ENCODE measurements at regions not wholly inside any gene's neighbourhood (a gene's known extent, or its start where the extent isn't known, plus 50 kb on each side); places are given as distances from the start of the nearest gene placed in this dataset.

- peak; percentile 13 to 42 for DNase-seq (ENCODE audit: low read depth in 2 of 2)
Measured at GRCh38 chr14:54127526-54127925, 170.9 kb upstream of the BMP4 start.

- DNase-seq (ENCODE audit: low read depth in 2 of 2), result no peak
Measured at GRCh38 chr14:54129850-54130640, 173.4 kb upstream of the BMP4 start.

- DNase-seq (ENCODE audit: low read depth in 2 of 2), result no peak
Measured at GRCh38 chr14:54132496-54132895, 175.9 kb upstream of the BMP4 start.

GRCh38 chr14:54133896-54134295, 177.3 kb upstream of the BMP4 start:
- DNase-seq (ENCODE audit: low read depth in 2 of 2), result no peak

GRCh38 chr14:54135804-54136280, 179.2 kb upstream of the BMP4 start:
- no peak for DNase-seq (ENCODE audit: low read depth in 2 of 2)

GRCh38 chr14:54136894-54137613, 180.4 kb upstream of the BMP4 start:
- no peak for DNase-seq (ENCODE audit: low read depth in 2 of 2)

GRCh38 chr14:54137614-54137961, 181.0 kb upstream of the BMP4 start:
- no peak for DNase-seq (ENCODE audit: low read depth in 2 of 2)

GRCh38 chr14:54138024-54138353, 181.4 kb upstream of the BMP4 start:
- DNase-seq (ENCODE audit: low read depth in 2 of 2), result no peak

GRCh38 chr14:54138354-54139038, 181.9 kb upstream of the BMP4 start:
- peak in 1 of 2 donors; percentile 7 for DNase-seq (ENCODE audit: low read depth in 2 of 2)

- DNase-seq (ENCODE audit: low read depth in 2 of 2), result no peak
Measured at GRCh38 chr14:54140551-54140950, 183.9 kb upstream of the BMP4 start.

- no peak for DNase-seq (ENCODE audit: low read depth in 2 of 2)
Measured at GRCh38 chr14:54146601-54147000, 190.0 kb upstream of the BMP4 start.

- DNase-seq (ENCODE audit: low read depth in 2 of 2), result peak; percentile 45 to 98
Measured at GRCh38 chr14:54147282-54147681, 190.7 kb upstream of the BMP4 start.

GRCh38 chr14:54147758-54148157, 191.1 kb upstream of the BMP4 start:
- DNase-seq (ENCODE audit: low read depth in 2 of 2), result no peak

- peak in 1 of 2 donors; percentile 44 for DNase-seq (ENCODE audit: low read depth in 2 of 2)
Measured at GRCh38 chr14:54148251-54148650, 191.6 kb upstream of the BMP4 start.

GRCh38 chr14:54152351-54152750, 195.7 kb upstream of the BMP4 start:
- DNase-seq (ENCODE audit: low read depth in 2 of 2), result no peak

GRCh38 chr14:54166049-54166950, 209.7 kb upstream of the BMP4 start:
- DNase-seq (ENCODE audit: low read depth in 2 of 2), result peak in 1 of 2 donors; percentile 63

- no peak for DNase-seq (ENCODE audit: low read depth in 2 of 2)
Measured at GRCh38 chr14:54168489-54168888, 211.9 kb upstream of the BMP4 start.

GRCh38 chr14:54169254-54169924, 212.8 kb upstream of the BMP4 start:
- peak; percentile 71 to 84 for DNase-seq (ENCODE audit: low read depth in 2 of 2)

- DNase-seq (ENCODE audit: low read depth in 2 of 2), result no peak
Measured at GRCh38 chr14:54170301-54170700, 213.7 kb upstream of the BMP4 start.

GRCh38 chr14:54172114-54172513, 215.5 kb upstream of the BMP4 start:
- no peak for DNase-seq (ENCODE audit: low read depth in 2 of 2)

GRCh38 chr14:54172562-54172961, 215.9 kb upstream of the BMP4 start:
- no peak for DNase-seq (ENCODE audit: low read depth in 2 of 2)
